PC-9 (cell line): ENCODE measurements at regions not wholly inside any gene's neighbourhood (a gene's known extent, or its start where the extent isn't known, plus 50 kb on each side); places are given as distances from the start of the nearest gene placed in this dataset.
A peak's percentile ranks its signal among the peaks of the same experiment; 100 is the strongest.

ENCODE experiments used
- BruUV-seq: library from RNA; stranded (reverse); fragments of 400-500 nt; replicated peaks from 2 replicates; lab custom pipeline; 2021; lab: Mats Ljungman, UMichigan
- CTCF ChIA-PET: fragments of 300-600 bp; sonication (Branson Sonifier 250); formaldehyde crosslinking; loops from one replicate; lab custom pipeline; 2022; ENCODE audit warnings: antibody characterized with exemption; lab: Charles Lee
- POLR2A ChIA-PET: fragments of 300-600 bp; sonication (Branson Sonifier 250); formaldehyde crosslinking; loops from one replicate; lab custom pipeline; 2022; ENCODE audit warnings: antibody characterized with exemption; ENCODE audit not compliant: unreplicated experiment; lab: Charles Lee
- DNase-seq, 2 experiments: peaks; one replicate each; pipeline versions ENCODE4 v3.0.0 to v3.0.0-alpha.2; 2015 to 2022; ENCODE audit warnings: mixed read lengths in 1 of 2
- H2AFZ ChIP-seq: fragments of 200-600 bp; sonication (generic); 2 replicates; pipeline ENCODE4 v1.8.1; 2017; ENCODE audit warnings: antibody characterized with exemption
- H3F3A ChIP-seq: fragments of 200-600 bp; sonication (generic); 2 replicates; pipeline ENCODE4 v1.8.1; 2017; ENCODE audit warnings: antibody characterized with exemption, mild to moderate bottlenecking, low read depth; ENCODE audit not compliant: insufficient read depth
- H3K27ac ChIP-seq: fragments of 200-600 bp; sonication (generic); 2 replicates; pipeline ENCODE4 v1.6.1; 2016; ENCODE audit warnings: mixed run types
- H3K27me3 ChIP-seq: fragments of 200-600 bp; sonication (generic); 2 replicates; pipeline ENCODE4 v1.6.1; 2016; ENCODE audit warnings: low read depth, mixed run types; ENCODE audit not compliant: insufficient read depth
- H3K36me3 ChIP-seq: fragments of 200-600 bp; sonication (generic); 2 replicates; pipeline ENCODE4 v1.6.1; 2016; ENCODE audit warnings: low read depth, mixed run types
- H3K4me1 ChIP-seq: fragments of 200-600 bp; sonication (generic); replicated peaks from 2 replicates; pipeline ENCODE4 v1.6.1; 2016; ENCODE audit warnings: mixed run types; ENCODE audit not compliant: insufficient read depth
- H3K4me2 ChIP-seq: fragments of 200-600 bp; sonication (generic); 2 replicates; pipeline ENCODE4 v1.6.1; 2017; ENCODE audit warnings: mixed run types
- H3K4me3 ChIP-seq: fragments of 200-600 bp; sonication (generic); 2 replicates; pipeline ENCODE4 v1.6.1; 2016; ENCODE audit warnings: mixed run types
- H3K79me2 ChIP-seq: fragments of 200-600 bp; sonication (generic); 2 replicates; pipeline ENCODE4 v1.6.1; 2017; ENCODE audit warnings: low read depth, mixed run types
- H3K9me2 ChIP-seq: fragments of 200-600 bp; sonication (generic); 2 replicates; pipeline ENCODE4 v1.8.1; 2017; ENCODE audit warnings: mild to moderate bottlenecking; ENCODE audit not compliant: insufficient read depth
- H3K9me3 ChIP-seq: fragments of 200-600 bp; sonication (generic); 2 replicates; pipeline ENCODE4 v1.8.1; 2016; ENCODE audit warnings: low read depth; ENCODE audit not compliant: insufficient read depth
- H4K20me1 ChIP-seq: fragments of 200-600 bp; sonication (generic); 2 replicates; pipeline ENCODE4 v1.8.1; 2017; ENCODE audit not compliant: insufficient read depth
- EZH2 ChIP-seq: fragments of 200-600 bp; sonication (generic); IDR thresholded peaks from 2 replicates; pipeline ENCODE4 v1.8.0; 2017; ENCODE audit warnings: antibody characterized with exemption, low read depth
- intact Hi-C: fragments of 100-400 bp; cut with micrococcal nuclease; formaldehyde crosslinking; loops from one replicate; pipeline ENCODE4 v1.10.0; 2022; ENCODE audit not compliant: unreplicated experiment
- TF ChIP-seq, protein P1 (sequence below): fragments of 200-600 bp; sonication (generic); conservative IDR thresholded peaks from 2 replicates; pipeline ENCODE4 v1.6.1; 2017; ENCODE audit warnings: mixed run types, antibody characterized with exemption, mild to moderate bottlenecking, moderate library complexity

DNA sequence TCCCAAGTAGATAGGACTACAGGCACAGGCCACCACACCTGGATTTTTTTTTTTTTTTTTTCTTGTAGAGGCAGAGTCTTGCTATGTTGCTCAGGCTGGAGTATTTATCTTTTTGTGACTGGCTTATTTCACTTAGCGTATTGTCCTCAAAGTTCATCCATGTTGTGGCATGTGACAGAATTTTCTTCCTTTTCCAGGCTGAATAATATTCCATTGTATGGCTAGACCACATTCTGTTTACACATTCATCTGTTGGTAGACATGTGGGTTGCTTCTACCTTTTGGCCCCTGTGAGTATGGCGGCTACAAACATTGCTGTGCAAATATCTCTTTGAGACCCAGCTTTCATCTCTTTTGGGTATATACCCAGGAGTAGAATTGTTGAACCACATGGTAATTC, 160.2 kb upstream of the SMAD3 start:
- BruUV-seq, result no TSS peak
- Histone ChIP-seq H3K9me3 (no peaks in the 10 kb centered on the region), H3K79me2 (no peaks in the 10 kb centered on the region), H4K20me1 (no peaks in the 10 kb centered on the region), H3K36me3 (no peaks in the 10 kb centered on the region), H3K4me2 (no peak overlapping the region), H3K4me1 (no peaks in the 10 kb centered on the region), H2AFZ (no peak overlapping the region), H3K27me3 (no peaks in the 10 kb centered on the region), H3F3A (no peaks in the 10 kb centered on the region), H3K27ac (no peak overlapping the region), H3K9me2 (no peaks in the 10 kb centered on the region), H3K4me3 (no peak overlapping the region)
- DNase-seq, result no peak
- no peak for TF ChIP-seq EZH2
- TF ChIP-seq, protein P1, sequence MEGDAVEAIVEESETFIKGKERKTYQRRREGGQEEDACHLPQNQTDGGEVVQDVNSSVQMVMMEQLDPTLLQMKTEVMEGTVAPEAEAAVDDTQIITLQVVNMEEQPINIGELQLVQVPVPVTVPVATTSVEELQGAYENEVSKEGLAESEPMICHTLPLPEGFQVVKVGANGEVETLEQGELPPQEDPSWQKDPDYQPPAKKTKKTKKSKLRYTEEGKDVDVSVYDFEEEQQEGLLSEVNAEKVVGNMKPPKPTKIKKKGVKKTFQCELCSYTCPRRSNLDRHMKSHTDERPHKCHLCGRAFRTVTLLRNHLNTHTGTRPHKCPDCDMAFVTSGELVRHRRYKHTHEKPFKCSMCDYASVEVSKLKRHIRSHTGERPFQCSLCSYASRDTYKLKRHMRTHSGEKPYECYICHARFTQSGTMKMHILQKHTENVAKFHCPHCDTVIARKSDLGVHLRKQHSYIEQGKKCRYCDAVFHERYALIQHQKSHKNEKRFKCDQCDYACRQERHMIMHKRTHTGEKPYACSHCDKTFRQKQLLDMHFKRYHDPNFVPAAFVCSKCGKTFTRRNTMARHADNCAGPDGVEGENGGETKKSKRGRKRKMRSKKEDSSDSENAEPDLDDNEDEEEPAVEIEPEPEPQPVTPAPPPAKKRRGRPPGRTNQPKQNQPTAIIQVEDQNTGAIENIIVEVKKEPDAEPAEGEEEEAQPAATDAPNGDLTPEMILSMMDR, result no peak
- intact Hi-C loops, result no loop called here
- CTCF ChIA-PET, result interaction anchor here (0.6 kb wide), 2 partner anchors 396 kb away, joined by 8 to 11 read pairs; no protein-coding TSS in a partner anchor
- POLR2A ChIA-PET, result no interaction called here

DNA sequence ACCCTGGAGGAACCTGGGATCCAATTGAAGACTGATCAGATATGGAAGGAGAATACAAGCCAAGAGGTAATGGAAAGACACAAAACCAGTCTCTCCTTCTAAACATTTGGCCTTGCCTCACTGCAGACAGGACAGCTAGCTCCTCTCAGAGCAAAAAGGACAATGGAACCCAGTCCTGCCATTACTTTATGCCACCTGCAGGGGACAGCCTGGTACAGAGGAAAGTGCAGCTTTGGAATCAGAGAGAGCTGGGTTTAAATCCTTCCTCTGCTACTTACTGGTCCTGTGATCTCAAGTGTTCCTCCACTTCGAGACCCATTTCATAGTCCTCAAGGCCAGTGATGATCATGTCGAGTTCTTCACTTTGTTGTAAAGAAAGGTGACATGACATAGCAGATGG, 159.4 kb upstream of the SMAD3 start:
- H4K20me1 ChIP-seq, result no peaks in the 10 kb centered on the region
- BruUV-seq, result no TSS peak
- no peak overlapping the region for H3K4me3 ChIP-seq
- H3K36me3 ChIP-seq, result no peaks in the 10 kb centered on the region
- no peak overlapping the region for H3K4me2 ChIP-seq
- H3K4me1 ChIP-seq, result no peaks in the 10 kb centered on the region
- intact Hi-C loops, result no loop called here
- POLR2A ChIA-PET, result interaction anchor here (0.7 kb wide), 1 partner anchor 24 kb away, joined by 3 read pairs; no protein-coding TSS in a partner anchor
- no peaks in the 10 kb centered on the region for H3K9me2 ChIP-seq
- H3K79me2 ChIP-seq, result no peaks in the 10 kb centered on the region
- no peak for DNase-seq
- no peak overlapping the region for H3K27ac ChIP-seq
- CTCF ChIA-PET, result interaction anchor here (0.6 kb wide), 1 partner anchor 683 kb away, joined by 3 read pairs; no protein-coding TSS in a partner anchor
- H3K9me3 ChIP-seq, result no peaks in the 10 kb centered on the region
- no peaks in the 10 kb centered on the region for H3F3A ChIP-seq
- H2AFZ ChIP-seq, result no peak overlapping the region
- H3K27me3 ChIP-seq, result no peaks in the 10 kb centered on the region
- TF ChIP-seq, protein P1, result peak; percentile 39; the same call in 1 of the 2 replicates
- TF ChIP-seq EZH2, result no peak

DNA sequence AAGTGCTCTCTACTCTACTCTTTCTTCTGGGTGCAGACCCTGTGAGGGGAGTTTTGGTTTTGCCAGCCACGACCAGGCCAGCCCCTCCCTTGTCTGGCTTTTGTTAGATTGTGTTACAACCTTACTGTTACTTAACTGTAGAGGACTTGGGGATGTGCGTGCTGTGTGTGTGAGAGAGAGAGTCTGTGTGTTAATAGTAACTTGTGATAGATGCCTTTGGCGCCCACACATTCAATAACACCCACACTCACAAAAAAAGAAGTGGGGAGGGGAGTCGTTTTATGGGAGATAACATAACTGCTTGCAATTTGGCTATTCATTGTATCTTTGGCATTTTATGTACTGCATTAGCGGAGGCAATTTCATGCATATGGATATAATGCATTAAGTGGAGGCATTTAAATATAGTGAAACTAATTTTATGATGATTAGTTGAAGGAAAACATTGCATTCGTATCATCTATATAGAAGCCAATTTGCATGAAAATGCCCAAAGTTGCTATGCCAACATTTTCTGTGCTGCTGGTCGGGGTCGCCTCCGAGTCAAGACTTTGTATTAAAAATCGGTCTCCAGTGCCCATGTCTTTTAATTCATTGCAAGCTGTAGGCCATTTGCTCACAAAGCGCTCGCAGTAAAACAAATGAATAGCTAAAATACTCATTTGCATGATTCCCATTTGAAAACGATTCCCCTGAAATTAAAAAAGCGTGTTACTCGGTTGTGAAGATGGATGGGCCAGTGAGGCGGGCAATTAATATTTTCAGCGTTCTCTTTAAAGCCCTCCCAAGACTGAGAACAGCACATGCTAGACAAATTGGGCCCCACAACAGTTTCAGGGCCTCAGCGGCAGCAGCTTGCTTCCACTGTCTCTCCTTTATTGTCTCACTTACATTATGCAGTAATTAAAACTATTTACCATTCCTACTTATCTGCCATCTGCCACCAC, 158.5 kb upstream of the SMAD3 start:
- no peak for TF ChIP-seq EZH2
- TF ChIP-seq, protein P1, result no peak
- CTCF ChIA-PET, result no interaction called here

More for the DNA sequence above, 158.5 kb upstream of the SMAD3 start:
- Histone ChIP-seq H4K20me1 (no peaks in the 10 kb centered on the region), H3K4me2 (no peak overlapping the region), H3K27me3 (no peaks in the 10 kb centered on the region), H2AFZ (no peak overlapping the region), H3K9me3 (no peaks in the 10 kb centered on the region), H3K4me3 (no peak overlapping the region), H3K79me2 (no peaks in the 10 kb centered on the region), H3K9me2 (no peaks in the 10 kb centered on the region), H3K4me1 (no peaks in the 10 kb centered on the region), H3K27ac (no peak overlapping the region), H3K36me3 (no peaks in the 10 kb centered on the region), H3F3A (no peaks in the 10 kb centered on the region)
- no TSS peak for BruUV-seq
- POLR2A ChIA-PET, result no interaction called here
- intact Hi-C loops, result no loop called here
- DNase-seq, result no peak
